H1 (cell line): ENCODE measurements at regions not wholly inside any gene's neighbourhood (a gene's known extent, or its start where the extent isn't known, plus 50 kb on each side); places are given as distances from the start of the nearest gene placed in this dataset.

Source experiments
- ASH2L ChIP-seq: fragments of 200-600, 300-600 bp; sonication (generic); IDR thresholded peaks from one replicate; pipeline ENCODE4 v1.7.1; 2017; ENCODE audit warnings: low read length
- CBX8 ChIP-seq: fragments of 300-800, 300-1000 bp; sonication (generic); IDR thresholded peaks from 2 replicates; pipeline ENCODE4 v1.7.1; 2016; ENCODE audit warnings: low read depth, low read length, borderline replicate concordance
- CHD2 ChIP-seq: IDR thresholded peaks from 2 replicates; pipeline ENCODE4 v1.6.1; 2012; ENCODE audit warnings: low read length, improper control_type of control experiment
- CREB1 ChIP-seq: IDR thresholded peaks from 2 replicates; pipeline ENCODE4 v1.6.1; 2012; ENCODE audit warnings: inconsistent platforms
- CTBP2 ChIP-seq: IDR thresholded peaks from 2 replicates; pipeline ENCODE4 v1.7.0; 2011; ENCODE audit warnings: borderline replicate concordance, mild to moderate bottlenecking, moderate library complexity, mixed read lengths, low read length; ENCODE audit not compliant: insufficient read depth, insufficient read length
- FOSL1 ChIP-seq: IDR thresholded peaks from 2 replicates; pipeline ENCODE4 v1.6.1; 2011; ENCODE audit warnings: mild to moderate bottlenecking, low read depth, low read length, moderate library complexity; ENCODE audit not compliant: insufficient read depth
- GTF2F1 ChIP-seq: IDR thresholded peaks from 2 replicates; pipeline ENCODE4 v1.6.1; 2012; ENCODE audit warnings: low read depth, low read length, improper control_type of control experiment, borderline replicate concordance
- MAFK ChIP-seq: IDR thresholded peaks from 2 replicates; pipeline ENCODE4 v1.6.1; 2012; ENCODE audit warnings: low read depth, mild to moderate bottlenecking, improper control_type of control experiment, low read length
- NRF1 ChIP-seq: IDR thresholded peaks from 2 replicates; pipeline ENCODE4 v1.6.1; 2011; ENCODE audit warnings: mild to moderate bottlenecking, low read depth, low read length, improper control_type of control experiment
- PHF8 ChIP-seq: fragments of 200-600 bp; sonication (generic); conservative IDR thresholded peaks from 2 replicates; pipeline ENCODE4 v1.7.1; 2012; ENCODE audit warnings: low read depth, mild to moderate bottlenecking, inconsistent platforms, low read length, moderate library complexity
- POLR2A ChIP-seq, 2 experiments: IDR thresholded peaks; 1 replicate in 1 of 2; 2 replicates in 1 of 2; pipeline ENCODE4 v1.6.1; 2011; ENCODE audit warnings: low read depth in 2 of 2, low read length in 2 of 2, mild to moderate bottlenecking in 2 of 2; ENCODE audit errors: control extremely low read depth in 1 of 2
- RAD21 ChIP-seq, 2 experiments: IDR thresholded peaks in 1 of 2; conservative IDR thresholded peaks in 1 of 2; 2 replicates each; pipeline ENCODE4 v1.6.1; 2011; ENCODE audit warnings: low read depth in 2 of 2, low read length in 2 of 2, improper control_type of control experiment in 1 of 2, inconsistent platforms in 1 of 2, mild to moderate bottlenecking in 1 of 2, moderate library complexity in 1 of 2
- RFX5 ChIP-seq: IDR thresholded peaks from 2 replicates; pipeline ENCODE4 v1.6.1; 2011; ENCODE audit warnings: low read depth, low read length, improper control_type of control experiment, borderline replicate concordance
- SIX5 ChIP-seq: IDR thresholded peaks from 2 replicates; pipeline ENCODE4 v1.6.1; 2011; ENCODE audit warnings: mild to moderate bottlenecking, low read depth, low read length
- SP1 ChIP-seq: IDR thresholded peaks from 2 replicates; pipeline ENCODE4 v1.6.1; 2011; ENCODE audit warnings: low read depth, low read length
- SP2 ChIP-seq: IDR thresholded peaks from 2 replicates; pipeline ENCODE4 v1.6.1; 2012; ENCODE audit warnings: mild to moderate bottlenecking, low read length, inconsistent platforms
- SP4 ChIP-seq: IDR thresholded peaks from 2 replicates; pipeline ENCODE4 v1.6.1; 2012; ENCODE audit warnings: low read length, inconsistent platforms
- TAF7 ChIP-seq: optimal IDR thresholded peaks from 2 replicates; pipeline ENCODE3; 2011; ENCODE audit warnings: low read depth, mild to moderate bottlenecking, inconsistent platforms, low read length, moderate library complexity, borderline replicate concordance
- TBP ChIP-seq: IDR thresholded peaks from 2 replicates; pipeline ENCODE4 v1.6.1; 2011; ENCODE audit warnings: low read depth, low read length, improper control_type of control experiment
- TCF12 ChIP-seq: IDR thresholded peaks from 2 replicates; pipeline ENCODE4 v1.6.1; 2011; ENCODE audit warnings: low read depth, mild to moderate bottlenecking, low read length
- TEAD4 ChIP-seq: IDR thresholded peaks from 2 replicates; pipeline ENCODE4 v1.6.1; 2012; ENCODE audit warnings: low read depth, low read length, inconsistent platforms, mixed read lengths
- YY1 ChIP-seq: IDR thresholded peaks from 2 replicates; pipeline ENCODE4 v1.6.1; 2011; ENCODE audit warnings: low read depth, mild to moderate bottlenecking, low read length
- ZNF274 ChIP-seq: IDR thresholded peaks from 2 replicates; pipeline ENCODE4 v1.7.0; 2012; ENCODE audit warnings: low read length, borderline replicate concordance; ENCODE audit errors: extremely low read depth
- TF ChIP-seq, protein P1 (sequence below): IDR thresholded peaks from 2 replicates; pipeline ENCODE4 v1.6.1; 2012; ENCODE audit warnings: inconsistent platforms
- TF ChIP-seq, protein P2 (sequence below): IDR thresholded peaks from 2 replicates; pipeline ENCODE4 v1.6.1; 2012; ENCODE audit warnings: inconsistent platforms

DNA sequence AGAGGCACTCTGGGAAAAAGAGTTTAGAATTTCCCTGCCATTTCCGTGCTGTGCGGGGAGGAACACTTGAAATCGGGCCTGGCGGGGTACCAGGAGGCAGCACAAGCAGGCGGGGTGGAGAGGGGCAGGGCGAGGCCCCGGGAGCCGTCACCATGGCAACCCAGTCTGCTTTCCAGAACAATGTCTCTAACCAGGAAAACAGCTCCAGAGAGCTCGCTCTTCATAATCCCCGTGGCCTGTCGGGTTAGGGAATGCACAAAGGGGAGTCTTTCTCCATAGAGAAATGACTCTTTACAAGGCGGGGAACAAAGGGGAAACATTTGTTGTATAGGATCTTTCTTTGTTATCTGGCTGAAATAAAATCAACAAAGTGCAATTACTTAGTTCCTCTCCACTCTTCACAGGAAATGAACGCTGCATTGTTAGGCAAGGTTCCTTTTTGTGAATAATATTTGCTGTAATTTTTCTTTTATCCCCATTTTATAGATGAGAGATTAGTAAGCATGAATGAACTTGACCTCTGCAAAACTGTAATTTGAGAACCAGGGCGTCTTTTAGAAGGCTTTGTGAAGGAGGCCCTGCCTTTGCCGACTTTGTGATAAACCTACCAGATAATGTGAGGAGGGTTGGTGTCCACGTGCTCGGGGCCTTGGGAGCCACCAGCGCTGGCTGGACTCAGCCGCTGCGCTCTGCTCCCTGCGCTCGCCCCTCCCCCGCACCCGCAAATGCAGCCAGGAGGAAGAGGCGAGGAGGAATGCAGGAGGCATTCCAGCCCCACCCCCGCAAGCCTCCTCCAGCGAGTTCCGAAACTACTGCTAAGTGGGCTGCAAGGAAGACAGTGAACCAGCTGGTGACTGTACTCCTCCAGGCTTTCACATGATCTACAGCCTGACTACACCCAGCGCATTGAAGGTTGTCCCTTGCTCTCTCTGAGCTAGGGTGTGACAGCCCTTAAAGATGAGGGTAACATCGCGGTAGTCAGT is 105.2 kb upstream of the ATF7IP start (continued):
- TF ChIP-seq RAD21 (IDR thresholded peaks at IDR 0.05 in 1 of 2, conservative IDR thresholded peaks at IDR 0.05 in 1 of 2; ENCODE audit: low read depth in 2 of 2, low read length in 2 of 2), result peak; percentile 35 to 50
- TF ChIP-seq CTBP2, result no peak
- peak; percentile 78 for TF ChIP-seq TBP
- TF ChIP-seq PHF8, result no peak
- TF ChIP-seq TCF12, result peak; percentile 96
- TF ChIP-seq SP4, result peak; percentile 80; the same call in 1 of the 2 replicates
- TF ChIP-seq, protein P1, sequence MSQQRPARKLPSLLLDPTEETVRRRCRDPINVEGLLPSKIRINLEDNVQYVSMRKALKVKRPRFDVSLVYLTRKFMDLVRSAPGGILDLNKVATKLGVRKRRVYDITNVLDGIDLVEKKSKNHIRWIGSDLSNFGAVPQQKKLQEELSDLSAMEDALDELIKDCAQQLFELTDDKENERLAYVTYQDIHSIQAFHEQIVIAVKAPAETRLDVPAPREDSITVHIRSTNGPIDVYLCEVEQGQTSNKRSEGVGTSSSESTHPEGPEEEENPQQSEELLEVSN, result peak; percentile 86
- TF ChIP-seq RFX5, result no peak
- no peak for TF ChIP-seq NRF1
- TF ChIP-seq MAFK, result no peak
- no peak for TF ChIP-seq CBX8
- TF ChIP-seq TEAD4, result peak; percentile 100
- no peak for TF ChIP-seq ZNF274
- TF ChIP-seq, protein P2, sequence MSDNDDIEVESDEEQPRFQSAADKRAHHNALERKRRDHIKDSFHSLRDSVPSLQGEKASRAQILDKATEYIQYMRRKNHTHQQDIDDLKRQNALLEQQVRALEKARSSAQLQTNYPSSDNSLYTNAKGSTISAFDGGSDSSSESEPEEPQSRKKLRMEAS, result peak; percentile 99
- TF ChIP-seq ASH2L, result peak; percentile 94
- peak; percentile 96 for TF ChIP-seq SP1
- TF ChIP-seq POLR2A (IDR thresholded peaks at IDR 0.05; ENCODE audit: control extremely low read depth in 1 of 2, low read depth in 2 of 2, low read length in 2 of 2), result peak in 1 of 2 experiments; percentile 79; a peak in 2 of 3 replicates
- TF ChIP-seq YY1, result peak; percentile 50; the same call in 1 of the 2 replicates
- peak; percentile 77 for TF ChIP-seq CHD2
- TF ChIP-seq SP2, result no peak
- TF ChIP-seq SIX5, result no peak
- TF ChIP-seq GTF2F1, result no peak
- TF ChIP-seq TAF7, result no peak
- peak; percentile 53; the same call in 1 of the 2 replicates for TF ChIP-seq CREB1
- no peak for TF ChIP-seq FOSL1
